ENCODE measurements at regions not wholly inside any gene's neighbourhood (a gene's known extent, or its start where the extent isn't known, plus 50 kb on each side); places are given as distances from the start of the nearest gene placed in this dataset.
"Not testable (repeated sequence)": the region's sequence is repeated elsewhere in the genome, so short reads cannot be mapped to it uniquely, and the experiment has no call there.

DNA sequence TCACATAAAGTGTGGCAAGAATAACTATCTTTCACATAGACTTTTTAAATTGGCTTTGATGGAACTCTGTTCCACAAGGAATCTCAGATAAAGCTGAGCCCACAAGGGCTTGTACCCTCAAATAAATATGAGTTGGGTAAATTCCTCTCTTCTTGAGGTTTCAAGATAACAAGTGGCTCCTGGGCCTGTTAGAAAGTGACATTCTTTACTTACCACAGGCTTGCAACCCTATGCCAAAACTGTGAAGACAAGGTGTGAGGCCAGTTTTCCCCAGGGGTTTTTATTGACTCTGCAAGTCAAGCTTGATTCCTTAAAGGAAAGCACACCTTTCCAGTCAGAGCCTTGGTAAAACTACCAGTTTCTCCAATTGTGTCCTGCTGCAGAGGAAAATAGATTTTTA lies 664.8 kb upstream of the GJE1 start:
- ChIA-PET CTCF (interaction anchor here (1.5 kb wide), 1 partner anchor 42 kb away, joined by 3 read pairs; no protein-coding TSS in a partner anchor), POLR2A (no interaction called here)
- no peak for DNase-seq (ENCODE audit: extremely low spot score)
- no peak for TF ChIP-seq CTCF (IDR thresholded peaks at IDR 0.05; ENCODE audit: control extremely low read depth, extremely low read depth, low read depth, missing control alignments)

DNA sequence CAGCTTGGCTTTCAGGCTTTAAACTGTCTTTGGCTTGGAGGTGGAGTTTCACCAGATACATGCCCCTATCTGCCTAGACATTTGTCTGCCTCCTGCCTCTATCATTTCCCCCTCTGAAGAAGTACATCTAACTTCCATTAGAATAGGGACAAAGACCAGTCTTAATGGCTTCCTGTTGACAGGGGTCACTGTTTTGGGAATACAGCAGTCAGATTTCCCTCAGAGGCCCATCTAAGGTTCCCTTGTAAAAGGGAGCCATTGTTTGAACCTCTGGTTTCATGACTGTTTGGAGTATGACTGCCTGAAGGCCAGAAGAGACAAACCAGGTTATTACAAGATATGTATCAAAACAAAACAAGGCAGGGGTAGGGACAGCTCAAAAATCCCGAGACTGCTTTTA lies 665.7 kb upstream of the GJE1 start:
- ChIA-PET POLR2A (no interaction called here), CTCF (interaction anchor here (1.3 to 2.1 kb wide), 4 partner anchors 12 to 43 kb away, joined by 3 to 5 read pairs (median 3); no protein-coding TSS in a partner anchor)
- TF ChIP-seq CTCF (IDR thresholded peaks at IDR 0.05; ENCODE audit: control extremely low read depth, extremely low read depth, low read depth, missing control alignments), result no peak

DNA sequence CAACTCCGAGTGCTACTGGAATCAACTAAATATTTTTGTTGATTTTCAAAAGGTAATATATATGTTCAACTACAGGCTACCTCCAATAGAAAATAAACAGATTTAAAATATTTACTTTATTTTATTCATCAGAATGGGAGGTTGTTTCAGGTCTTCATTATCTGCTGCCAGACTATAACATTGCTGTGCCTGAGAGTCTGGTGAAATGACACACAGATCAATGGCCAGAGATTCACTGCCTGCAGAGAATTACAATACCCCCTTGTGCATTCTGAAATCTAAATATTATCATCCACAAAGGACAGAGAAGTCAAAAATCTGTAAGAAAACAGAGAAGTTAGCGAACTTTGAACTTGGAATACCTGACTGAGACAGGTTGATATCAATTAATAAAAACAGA lies 667.8 kb upstream of the GJE1 start:
- no peak for DNase-seq (ENCODE audit: extremely low spot score)
- POLR2A ChIA-PET, result no interaction called here
- CTCF ChIA-PET, result no interaction called here
- TF ChIP-seq CTCF (IDR thresholded peaks at IDR 0.05; ENCODE audit: control extremely low read depth, extremely low read depth, low read depth, missing control alignments), result no peak

More for the DNA sequence above, 665.7 kb upstream of the GJE1 start:
- no peak for DNase-seq (ENCODE audit: extremely low spot score)

- no peak for TF ChIP-seq CTCF (IDR thresholded peaks at IDR 0.05; ENCODE audit: control extremely low read depth, extremely low read depth, low read depth, missing control alignments)
- ChIA-PET POLR2A (no interaction called here), CTCF (no interaction called here)
- DNase-seq (ENCODE audit: extremely low spot score), result peak; percentile 28
Observed at GRCh38 chr6:141464490-141464889, 668.2 kb upstream of the GJE1 start.

- ChIA-PET POLR2A (no interaction called here), CTCF (no interaction called here)
- no peak for TF ChIP-seq CTCF (IDR thresholded peaks at IDR 0.05; ENCODE audit: control extremely low read depth, extremely low read depth, low read depth, missing control alignments)
- DNase-seq (ENCODE audit: extremely low spot score), result peak; percentile 11
Observed at GRCh38 chr6:141463237-141463977, 669.3 kb upstream of the GJE1 start.

DNA sequence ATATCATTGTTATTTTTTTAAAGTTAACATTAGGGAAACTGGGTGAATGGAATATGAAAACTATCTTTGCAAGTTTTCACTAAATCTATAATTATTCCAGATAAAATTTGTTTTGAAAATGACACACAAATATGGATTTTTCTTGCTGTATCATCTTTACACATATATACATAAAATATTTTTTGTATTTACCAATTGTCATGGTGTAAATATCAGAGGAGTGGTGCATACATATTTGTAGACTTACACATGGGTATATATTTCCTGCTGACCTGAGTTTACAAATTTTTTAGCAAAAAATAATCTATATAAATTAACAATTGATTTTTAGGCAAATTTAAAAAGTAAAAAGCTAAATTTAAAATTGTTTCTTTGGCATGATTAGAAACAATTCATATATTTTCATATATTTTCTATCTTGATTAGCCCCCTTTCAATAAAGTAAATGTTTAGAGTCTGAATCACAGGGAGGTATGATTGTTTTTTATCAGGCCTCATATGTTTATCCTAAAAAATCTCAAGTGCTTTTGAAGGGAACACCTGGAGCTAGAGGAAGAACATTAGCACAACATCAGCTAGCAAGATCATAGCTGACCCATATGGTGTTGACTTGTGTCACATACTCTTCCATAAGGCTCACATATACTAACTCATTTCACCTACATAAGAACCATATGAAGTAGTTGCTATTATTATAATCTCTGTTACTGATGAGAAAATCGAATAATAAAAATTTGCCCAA lies 671.8 kb upstream of the GJE1 start:
- no peak for DNase-seq (ENCODE audit: extremely low spot score)
- no peak for TF ChIP-seq CTCF (IDR thresholded peaks at IDR 0.05; ENCODE audit: control extremely low read depth, extremely low read depth, low read depth, missing control alignments)
- POLR2A ChIA-PET, result no interaction called here
- CTCF ChIA-PET, result interaction anchor here (0.7 to 1.7 kb wide), 4 partner anchors 9 to 103 kb away, joined by 3 to 4 read pairs (median 3); no protein-coding TSS in a partner anchor

GRCh38 chr6:141460245-141460644 lies 672.5 kb upstream of the GJE1 start:
- POLR2A ChIA-PET; DNase-seq (ENCODE audit: extremely low spot score): not testable (repeated sequence)
- CTCF ChIA-PET, result interaction anchor here (1.1 to 1.7 kb wide), 2 partner anchors 13 to 21 kb away, joined by 3 read pairs; no protein-coding TSS in a partner anchor

DNA sequence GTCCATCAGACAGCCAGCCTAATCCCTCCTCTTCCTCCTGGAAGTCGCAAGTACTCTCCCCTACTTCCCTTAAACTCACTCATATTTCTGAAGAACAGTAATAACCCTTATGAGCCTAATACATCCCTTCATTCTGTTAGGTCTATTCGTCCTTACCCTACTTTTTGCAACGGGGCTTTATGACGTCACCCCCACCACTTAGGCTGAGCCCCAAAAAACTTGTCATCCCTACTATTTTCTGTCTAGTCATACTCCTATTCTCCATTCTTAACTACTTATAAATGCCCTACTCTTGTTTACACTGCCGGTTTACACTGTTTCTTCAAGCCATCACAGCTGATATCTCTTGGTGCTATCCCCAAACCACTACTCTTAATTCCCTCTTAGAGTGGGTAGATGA lies 674.7 kb upstream of the GJE1 start:
- POLR2A ChIA-PET; DNase-seq (ENCODE audit: extremely low spot score): not testable (repeated sequence)
- CTCF ChIA-PET, result interaction anchor here (1.0 kb wide), 1 partner anchor 13 kb away, joined by 3 read pairs; no protein-coding TSS in a partner anchor
